MCF 10A (cell line): ENCODE measurements at regions not wholly inside any gene's neighbourhood (a gene's known extent, or its start where the extent isn't known, plus 50 kb on each side); places are given as distances from the start of the nearest gene placed in this dataset.
"Not testable (repeated sequence)": the region's sequence is repeated elsewhere in the genome, so short reads cannot be mapped to it uniquely, and the experiment has no call there.

Source experiments
- BruUV-seq: library from RNA; stranded (reverse); fragments of 400-500 nt; replicated peaks from 2 replicates; lab custom pipeline; 2021; lab: Mats Ljungman, UMichigan
- CTCF ChIA-PET: fragments of 300-600 bp; sonication (Branson Sonifier 250); formaldehyde crosslinking; extraction: SDS; loops from one replicate; lab custom pipeline; 2021; ENCODE audit warnings: antibody characterized with exemption, inconsistent platforms; lab: Yijun Ruan, JAX
- POLR2A ChIA-PET: fragments of 300-600, 350-650 bp; sonication (Branson Sonifier 250); formaldehyde crosslinking; extraction: SDS; loops from one replicate; lab custom pipeline; 2020; ENCODE audit warnings: antibody characterized with exemption, inconsistent platforms; lab: Yijun Ruan, JAX
- DNase-seq: peaks from one replicate; pipeline ENCODE4 v3.0.0-alpha.2; 2018; ENCODE audit not compliant: unreplicated experiment
- H3K27ac Mint-ChIP-seq: one replicate; pipeline ENCODE4 v1.8.0; 2022; ENCODE audit warnings: mild to moderate bottlenecking, low read depth, mixed read lengths; ENCODE audit not compliant: unreplicated experiment
- H3K27me3 Mint-ChIP-seq: one replicate; pipeline ENCODE4 v1.8.0; 2022; ENCODE audit warnings: mixed read lengths; ENCODE audit not compliant: insufficient read depth, unreplicated experiment
- H3K36me3 Mint-ChIP-seq: one replicate; pipeline ENCODE4 v1.8.0; 2022; ENCODE audit warnings: mild to moderate bottlenecking, moderate library complexity, mixed read lengths; ENCODE audit not compliant: insufficient read depth, unreplicated experiment
- H3K4me1 Mint-ChIP-seq: one replicate; pipeline ENCODE4 v1.8.0; 2022; ENCODE audit warnings: mixed read lengths; ENCODE audit not compliant: insufficient read depth, unreplicated experiment
- H3K4me3 Mint-ChIP-seq: one replicate; pipeline ENCODE4 v1.8.0; 2022; ENCODE audit warnings: mild to moderate bottlenecking, moderate library complexity, mixed read lengths; ENCODE audit not compliant: unreplicated experiment
- H3K9me3 Mint-ChIP-seq: one replicate; pipeline ENCODE4 v1.8.0; 2022; ENCODE audit warnings: mixed read lengths; ENCODE audit not compliant: unreplicated experiment
- intact Hi-C: fragments of 100-400 bp; cut with micrococcal nuclease; formaldehyde crosslinking; loops from 2 replicates; pipeline ENCODE4 v1.14.1; 2022

GRCh38 chr9:67397731-67398130 is 405.4 kb upstream of the SPATA31A3 start:
- H3K9me3 Mint-ChIP-seq, H3K27me3 Mint-ChIP-seq: not testable (repeated sequence)

GRCh38 chr9:67394782-67395181 is 402.4 kb upstream of the SPATA31A3 start:
- H3K4me3 Mint-ChIP-seq, CTCF ChIA-PET, BruUV-seq, H3K27ac Mint-ChIP-seq, H3K36me3 Mint-ChIP-seq, DNase-seq, POLR2A ChIA-PET, H3K4me1 Mint-ChIP-seq, H3K9me3 Mint-ChIP-seq, intact Hi-C loops, H3K27me3 Mint-ChIP-seq: not testable (repeated sequence)

More at GRCh38 chr9:67397731-67398130, 405.4 kb upstream of the SPATA31A3 start:
- BruUV-seq, H3K4me3 Mint-ChIP-seq, H3K4me1 Mint-ChIP-seq, H3K27ac Mint-ChIP-seq, POLR2A ChIA-PET, DNase-seq, H3K36me3 Mint-ChIP-seq, intact Hi-C loops, CTCF ChIA-PET: not testable (repeated sequence)

- BruUV-seq, H3K27ac Mint-ChIP-seq, DNase-seq, H3K36me3 Mint-ChIP-seq, POLR2A ChIA-PET, H3K27me3 Mint-ChIP-seq, CTCF ChIA-PET, intact Hi-C loops, H3K4me3 Mint-ChIP-seq, H3K4me1 Mint-ChIP-seq, H3K9me3 Mint-ChIP-seq: not testable (repeated sequence)
Observed at GRCh38 chr9:67394038-67394437, 401.7 kb upstream of the SPATA31A3 start.

GRCh38 chr9:67369664-67370063 is 377.3 kb upstream of the SPATA31A3 start:
- H3K9me3 Mint-ChIP-seq, H3K27ac Mint-ChIP-seq, H3K4me1 Mint-ChIP-seq, H3K27me3 Mint-ChIP-seq, BruUV-seq, DNase-seq, intact Hi-C loops, H3K4me3 Mint-ChIP-seq, CTCF ChIA-PET, POLR2A ChIA-PET, H3K36me3 Mint-ChIP-seq: not testable (repeated sequence)

- H3K9me3 Mint-ChIP-seq, POLR2A ChIA-PET, H3K4me3 Mint-ChIP-seq, CTCF ChIA-PET, H3K27ac Mint-ChIP-seq, intact Hi-C loops, H3K27me3 Mint-ChIP-seq, BruUV-seq, H3K36me3 Mint-ChIP-seq, H3K4me1 Mint-ChIP-seq, DNase-seq: not testable (repeated sequence)
Observed at GRCh38 chr9:67362325-67362724, 370.0 kb upstream of the SPATA31A3 start.

- CTCF ChIA-PET, POLR2A ChIA-PET, H3K27ac Mint-ChIP-seq, H3K4me3 Mint-ChIP-seq, DNase-seq, BruUV-seq, H3K27me3 Mint-ChIP-seq, intact Hi-C loops, H3K4me1 Mint-ChIP-seq, H3K36me3 Mint-ChIP-seq, H3K9me3 Mint-ChIP-seq: not testable (repeated sequence)
Observed at GRCh38 chr9:67353961-67354360, 361.6 kb upstream of the SPATA31A3 start.

GRCh38 chr9:67349424-67349759 is 357.0 kb upstream of the SPATA31A3 start:
- H3K36me3 Mint-ChIP-seq, H3K9me3 Mint-ChIP-seq, intact Hi-C loops, H3K27ac Mint-ChIP-seq, POLR2A ChIA-PET, BruUV-seq, H3K4me3 Mint-ChIP-seq, DNase-seq, CTCF ChIA-PET, H3K27me3 Mint-ChIP-seq, H3K4me1 Mint-ChIP-seq: not testable (repeated sequence)

GRCh38 chr9:67348562-67349423 is 356.4 kb upstream of the SPATA31A3 start:
- H3K36me3 Mint-ChIP-seq, BruUV-seq, H3K4me1 Mint-ChIP-seq, H3K27ac Mint-ChIP-seq, intact Hi-C loops, POLR2A ChIA-PET, H3K4me3 Mint-ChIP-seq, DNase-seq, H3K27me3 Mint-ChIP-seq, H3K9me3 Mint-ChIP-seq, CTCF ChIA-PET: not testable (repeated sequence)

- H3K27ac Mint-ChIP-seq, H3K9me3 Mint-ChIP-seq, BruUV-seq, CTCF ChIA-PET, H3K4me1 Mint-ChIP-seq, H3K27me3 Mint-ChIP-seq, intact Hi-C loops, POLR2A ChIA-PET, H3K4me3 Mint-ChIP-seq, H3K36me3 Mint-ChIP-seq, DNase-seq: not testable (repeated sequence)
Observed at GRCh38 chr9:67348094-67348493, 355.7 kb upstream of the SPATA31A3 start.
